PFSK-1 (cell line): ENCODE measurements at regions not wholly inside any gene's neighbourhood (a gene's known extent, or its start where the extent isn't known, plus 50 kb on each side); places are given as distances from the start of the nearest gene placed in this dataset.

Experiments
- FOXP2 ChIP-seq: optimal IDR thresholded peaks from 2 replicates; pipeline ENCODE3; 2011; ENCODE audit warnings: borderline replicate concordance, control low read depth, inconsistent platforms; ENCODE audit not compliant: insufficient read depth; ENCODE audit errors: extremely low read length, extremely low read depth
- POLR2AphosphoS5 ChIP-seq: IDR thresholded peaks from 2 replicates; pipeline ENCODE4 v1.6.1; 2012; ENCODE audit warnings: low read depth, mild to moderate bottlenecking, control low read depth, low read length, moderate library complexity
- SIN3A ChIP-seq: IDR thresholded peaks from 2 replicates; pipeline ENCODE4 v1.6.1; 2012; ENCODE audit warnings: mild to moderate bottlenecking, low read length, moderate library complexity, borderline replicate concordance; ENCODE audit not compliant: insufficient read depth
- TAF1 ChIP-seq: IDR thresholded peaks from 2 replicates; pipeline ENCODE4 v1.6.1; 2012; ENCODE audit warnings: low read length, control low read depth, borderline replicate concordance; ENCODE audit not compliant: insufficient read depth
- TF ChIP-seq, protein P1 (sequence below), 2 experiments: IDR thresholded peaks; 2 replicates each; pipeline versions ENCODE4 v1.6.1 to v1.8.0; 2011 to 2012; ENCODE audit warnings: low read depth in 2 of 2, low read length in 2 of 2, control low read depth in 1 of 2, inconsistent platforms in 1 of 2, mild to moderate bottlenecking in 1 of 2, moderate library complexity in 1 of 2; ENCODE audit not compliant: insufficient read depth in 1 of 2

DNA sequence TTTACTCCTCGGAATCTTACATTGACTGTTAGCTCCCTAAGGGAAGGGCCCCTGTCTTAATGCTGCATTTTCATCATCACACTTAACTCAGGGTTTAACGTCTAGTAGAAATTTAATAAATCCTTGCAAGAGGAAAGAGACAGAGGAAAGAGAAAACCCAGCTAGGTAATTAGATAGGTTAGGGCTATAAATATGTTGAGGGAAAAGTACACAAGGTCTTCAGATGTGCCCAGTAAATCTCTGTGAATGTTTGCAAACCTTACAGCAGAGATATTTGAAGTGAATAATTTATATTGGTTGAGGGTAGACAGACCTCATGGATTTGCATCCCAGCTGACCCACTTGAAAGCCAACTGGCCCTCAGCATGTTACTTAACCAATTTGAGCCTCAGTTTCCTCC lies 315.5 kb upstream of the NPVF start:
- no peak for TF ChIP-seq FOXP2
- no peak for TF ChIP-seq POLR2AphosphoS5
- no peak for TF ChIP-seq TAF1
- no peak for TF ChIP-seq SIN3A
- TF ChIP-seq, protein P1, sequence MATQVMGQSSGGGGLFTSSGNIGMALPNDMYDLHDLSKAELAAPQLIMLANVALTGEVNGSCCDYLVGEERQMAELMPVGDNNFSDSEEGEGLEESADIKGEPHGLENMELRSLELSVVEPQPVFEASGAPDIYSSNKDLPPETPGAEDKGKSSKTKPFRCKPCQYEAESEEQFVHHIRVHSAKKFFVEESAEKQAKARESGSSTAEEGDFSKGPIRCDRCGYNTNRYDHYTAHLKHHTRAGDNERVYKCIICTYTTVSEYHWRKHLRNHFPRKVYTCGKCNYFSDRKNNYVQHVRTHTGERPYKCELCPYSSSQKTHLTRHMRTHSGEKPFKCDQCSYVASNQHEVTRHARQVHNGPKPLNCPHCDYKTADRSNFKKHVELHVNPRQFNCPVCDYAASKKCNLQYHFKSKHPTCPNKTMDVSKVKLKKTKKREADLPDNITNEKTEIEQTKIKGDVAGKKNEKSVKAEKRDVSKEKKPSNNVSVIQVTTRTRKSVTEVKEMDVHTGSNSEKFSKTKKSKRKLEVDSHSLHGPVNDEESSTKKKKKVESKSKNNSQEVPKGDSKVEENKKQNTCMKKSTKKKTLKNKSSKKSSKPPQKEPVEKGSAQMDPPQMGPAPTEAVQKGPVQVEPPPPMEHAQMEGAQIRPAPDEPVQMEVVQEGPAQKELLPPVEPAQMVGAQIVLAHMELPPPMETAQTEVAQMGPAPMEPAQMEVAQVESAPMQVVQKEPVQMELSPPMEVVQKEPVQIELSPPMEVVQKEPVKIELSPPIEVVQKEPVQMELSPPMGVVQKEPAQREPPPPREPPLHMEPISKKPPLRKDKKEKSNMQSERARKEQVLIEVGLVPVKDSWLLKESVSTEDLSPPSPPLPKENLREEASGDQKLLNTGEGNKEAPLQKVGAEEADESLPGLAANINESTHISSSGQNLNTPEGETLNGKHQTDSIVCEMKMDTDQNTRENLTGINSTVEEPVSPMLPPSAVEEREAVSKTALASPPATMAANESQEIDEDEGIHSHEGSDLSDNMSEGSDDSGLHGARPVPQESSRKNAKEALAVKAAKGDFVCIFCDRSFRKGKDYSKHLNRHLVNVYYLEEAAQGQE (IDR thresholded peaks at IDR 0.05; ENCODE audit: insufficient read depth in 1 of 2, low read depth in 2 of 2, low read length in 2 of 2), result no peak

- TF ChIP-seq TAF1, result no peak
- TF ChIP-seq FOXP2, result no peak
- no peak for TF ChIP-seq POLR2AphosphoS5
- TF ChIP-seq SIN3A, result no peak
These were observed 316.0 kb upstream of the NPVF start for GRCh38 chr7:25544254-25544653.

DNA sequence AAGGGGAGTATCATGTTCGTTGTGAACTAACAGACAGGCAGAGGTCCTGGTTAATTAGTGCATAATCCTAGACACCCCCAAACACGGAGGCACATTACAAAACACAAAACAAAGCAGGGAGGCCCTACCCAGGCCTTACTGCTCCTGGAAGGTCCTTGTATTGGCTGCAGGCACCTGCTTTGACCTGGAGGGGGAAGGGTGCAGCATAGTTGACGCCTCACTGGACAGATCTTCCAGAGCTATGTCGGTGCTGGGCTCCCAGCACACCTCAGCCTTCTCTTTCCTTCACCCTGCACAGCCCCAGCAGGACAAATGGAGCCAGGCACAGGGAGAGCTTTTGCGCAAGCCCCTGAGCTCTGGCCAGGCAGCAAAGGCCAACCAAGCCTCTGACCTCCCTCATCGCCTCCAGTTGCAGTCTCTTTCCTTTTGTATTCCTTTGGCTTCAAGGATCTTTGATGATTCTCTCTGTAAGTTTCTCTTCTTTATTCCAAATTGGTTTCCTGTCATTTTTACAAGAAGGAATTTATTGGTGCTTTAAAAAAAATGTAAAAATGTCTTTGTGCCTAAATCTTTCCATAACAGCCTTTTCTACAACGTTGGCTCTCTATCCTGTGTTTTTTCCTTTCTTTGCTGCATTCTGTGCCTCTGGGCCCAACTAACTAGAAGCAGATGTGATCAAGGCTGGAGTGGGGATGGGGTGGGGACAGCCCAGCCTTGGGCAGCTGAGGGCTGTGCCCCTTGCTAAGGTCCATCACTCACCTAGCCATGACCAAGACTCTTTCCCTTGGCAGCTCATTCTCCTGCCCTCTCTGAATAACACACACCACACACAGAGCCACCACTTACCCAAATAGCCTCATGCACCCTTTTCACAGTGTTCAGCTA lies 317.1 kb upstream of the NPVF start:
- no peak for TF ChIP-seq TAF1
- no peak for TF ChIP-seq POLR2AphosphoS5
- no peak for TF ChIP-seq SIN3A
- no peak for TF ChIP-seq FOXP2
- TF ChIP-seq, protein P1 (IDR thresholded peaks at IDR 0.05; ENCODE audit: insufficient read depth in 1 of 2, low read depth in 2 of 2, low read length in 2 of 2), result no peak

DNA sequence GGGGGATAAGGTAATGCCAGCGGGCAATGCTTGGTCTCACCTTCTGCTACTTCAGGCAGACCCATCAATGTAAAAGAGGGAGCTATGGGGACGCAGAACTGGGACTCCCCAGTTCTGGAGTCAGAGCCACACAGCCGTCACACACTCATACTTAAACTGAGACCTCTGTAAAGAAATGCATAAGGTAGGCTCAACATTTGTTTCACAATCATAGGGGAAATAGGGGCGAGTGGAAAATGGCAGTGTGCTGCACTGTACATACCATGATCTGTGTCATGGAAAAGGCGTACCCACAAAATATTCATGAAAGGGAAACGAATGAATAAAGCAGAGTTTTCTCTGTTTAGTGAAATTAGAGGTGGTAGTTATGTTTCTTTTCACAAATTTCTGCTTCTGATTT lies 318.0 kb upstream of the NPVF start:
- TF ChIP-seq SIN3A (no peak), FOXP2 (no peak), POLR2AphosphoS5 (no peak), TAF1 (no peak)
- TF ChIP-seq, protein P1 (IDR thresholded peaks at IDR 0.05; ENCODE audit: insufficient read depth in 1 of 2, low read depth in 2 of 2, low read length in 2 of 2), result no peak

- TF ChIP-seq POLR2AphosphoS5 (no peak), TAF1 (no peak), SIN3A (no peak)
These were observed 321.1 kb upstream of the NPVF start for GRCh38 chr7:25549271-25549921.

- TF ChIP-seq FOXP2, result no peak
- TF ChIP-seq SIN3A, result no peak
- TF ChIP-seq POLR2AphosphoS5, result no peak
- TF ChIP-seq TAF1, result no peak
- TF ChIP-seq, protein P1 (IDR thresholded peaks at IDR 0.05; ENCODE audit: insufficient read depth in 1 of 2, low read depth in 2 of 2, low read length in 2 of 2), result no peak
These were observed 321.9 kb upstream of the NPVF start for GRCh38 chr7:25550149-25550548.
